DND-41 (cell line): ENCODE measurements at regions not wholly inside any gene's neighbourhood (a gene's known extent, or its start where the extent isn't known, plus 50 kb on each side); places are given as distances from the start of the nearest gene placed in this dataset.

Experiments used
- EZH2 ChIP-seq: IDR thresholded peaks from 3 replicates; pipeline ENCODE4 v1.6.1; 2012; ENCODE audit warnings: borderline replicate concordance, low read depth, mild to moderate bottlenecking, moderate library complexity, low read length, inconsistent platforms; ENCODE audit not compliant: severe bottlenecking
- TF ChIP-seq, protein P1 (sequence below): IDR thresholded peaks from 2 replicates; pipeline ENCODE4 v1.5.1; 2012; ENCODE audit warnings: borderline replicate concordance, low read length, moderate library complexity, mild to moderate bottlenecking; ENCODE audit not compliant: poor library complexity, severe bottlenecking; ENCODE audit errors: extremely low read depth

DNA sequence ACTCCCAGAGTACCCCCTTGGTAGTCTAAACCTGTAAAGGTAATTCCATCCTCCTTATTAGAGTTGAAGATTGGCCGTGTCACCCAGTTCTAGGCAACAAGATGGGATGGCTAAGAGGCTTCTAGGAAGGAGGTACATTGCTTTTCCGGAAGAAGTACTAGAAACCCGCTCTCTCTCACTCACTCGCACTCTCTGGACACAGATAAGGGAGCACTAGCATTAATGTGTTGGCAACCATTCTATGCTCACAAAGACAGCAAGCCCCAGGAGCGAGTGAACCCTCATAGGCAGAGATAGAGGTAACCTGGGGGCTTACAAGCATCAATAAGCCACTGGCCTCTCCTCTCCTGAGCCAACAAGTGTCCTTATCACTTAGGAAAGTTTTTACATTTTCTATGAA is 503.2 kb upstream of the JARID2 start:
- TF ChIP-seq, protein P1, sequence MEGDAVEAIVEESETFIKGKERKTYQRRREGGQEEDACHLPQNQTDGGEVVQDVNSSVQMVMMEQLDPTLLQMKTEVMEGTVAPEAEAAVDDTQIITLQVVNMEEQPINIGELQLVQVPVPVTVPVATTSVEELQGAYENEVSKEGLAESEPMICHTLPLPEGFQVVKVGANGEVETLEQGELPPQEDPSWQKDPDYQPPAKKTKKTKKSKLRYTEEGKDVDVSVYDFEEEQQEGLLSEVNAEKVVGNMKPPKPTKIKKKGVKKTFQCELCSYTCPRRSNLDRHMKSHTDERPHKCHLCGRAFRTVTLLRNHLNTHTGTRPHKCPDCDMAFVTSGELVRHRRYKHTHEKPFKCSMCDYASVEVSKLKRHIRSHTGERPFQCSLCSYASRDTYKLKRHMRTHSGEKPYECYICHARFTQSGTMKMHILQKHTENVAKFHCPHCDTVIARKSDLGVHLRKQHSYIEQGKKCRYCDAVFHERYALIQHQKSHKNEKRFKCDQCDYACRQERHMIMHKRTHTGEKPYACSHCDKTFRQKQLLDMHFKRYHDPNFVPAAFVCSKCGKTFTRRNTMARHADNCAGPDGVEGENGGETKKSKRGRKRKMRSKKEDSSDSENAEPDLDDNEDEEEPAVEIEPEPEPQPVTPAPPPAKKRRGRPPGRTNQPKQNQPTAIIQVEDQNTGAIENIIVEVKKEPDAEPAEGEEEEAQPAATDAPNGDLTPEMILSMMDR = no peak
- no peak for TF ChIP-seq EZH2
